NOMO-1 treated with dmso at 0.1 percent for 144 hours (cell line): ENCODE measurements at regions not wholly inside any gene's neighbourhood (a gene's known extent, or its start where the extent isn't known, plus 50 kb on each side); places are given as distances from the start of the nearest gene placed in this dataset.
"Not testable (repeated sequence)": the region's sequence is repeated elsewhere in the genome, so short reads cannot be mapped to it uniquely, and the experiment has no call there.

Source experiments
- DNase-seq: peaks from one replicate; lab custom pipeline; 2025; ENCODE audit not compliant: unreplicated experiment; lab: John Stamatoyannopoulos, UW

DNA sequence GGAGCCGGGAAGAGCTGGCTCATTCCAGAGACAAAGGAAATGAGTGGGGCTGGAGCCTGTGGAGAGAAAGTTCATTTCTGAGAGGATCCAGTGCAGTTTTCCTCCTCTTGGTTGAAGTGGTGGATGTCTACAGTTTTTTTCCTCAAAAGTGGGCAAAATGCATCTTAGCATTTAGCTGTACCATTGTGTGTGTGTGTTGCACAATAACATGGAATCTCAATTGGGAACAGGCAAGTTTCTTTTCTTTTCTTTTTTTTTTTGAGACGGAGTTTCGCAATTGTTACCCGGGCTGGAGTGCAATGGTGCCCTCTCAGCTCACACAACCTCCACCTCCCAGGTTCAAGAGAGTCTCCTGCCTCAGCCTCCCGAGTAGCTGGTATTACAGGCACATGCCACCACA lies 101.5 kb upstream of the UBE2E1 start:
- DNase-seq, result no peak

GRCh38 chr3:23706111-23706510 lies 99.6 kb upstream of the UBE2E1 start:
- DNase-seq, result no peak

- no peak for DNase-seq
Observed at GRCh38 chr3:23709987-23710386, 95.8 kb upstream of the UBE2E1 start.

DNA sequence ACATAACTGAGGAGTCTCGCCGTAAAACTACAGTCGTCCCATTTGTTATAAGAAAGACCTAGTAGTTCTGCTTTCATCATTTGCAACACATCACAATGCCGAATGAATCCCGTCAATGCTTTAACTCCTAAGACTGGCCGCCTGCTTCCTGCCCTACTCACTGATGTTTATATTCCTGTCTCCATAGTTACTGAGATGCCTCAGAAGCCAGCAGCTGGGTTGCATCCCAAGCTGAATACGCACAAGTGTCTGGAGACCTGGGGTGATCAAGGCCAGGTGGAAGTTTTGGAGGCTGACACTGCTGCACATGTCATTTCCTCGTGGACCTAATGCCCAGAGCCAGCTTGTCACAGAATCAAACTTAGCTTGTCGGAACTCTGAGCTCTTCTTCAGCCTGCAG lies 95.2 kb upstream of the UBE2E1 start:
- DNase-seq, result no peak

DNA sequence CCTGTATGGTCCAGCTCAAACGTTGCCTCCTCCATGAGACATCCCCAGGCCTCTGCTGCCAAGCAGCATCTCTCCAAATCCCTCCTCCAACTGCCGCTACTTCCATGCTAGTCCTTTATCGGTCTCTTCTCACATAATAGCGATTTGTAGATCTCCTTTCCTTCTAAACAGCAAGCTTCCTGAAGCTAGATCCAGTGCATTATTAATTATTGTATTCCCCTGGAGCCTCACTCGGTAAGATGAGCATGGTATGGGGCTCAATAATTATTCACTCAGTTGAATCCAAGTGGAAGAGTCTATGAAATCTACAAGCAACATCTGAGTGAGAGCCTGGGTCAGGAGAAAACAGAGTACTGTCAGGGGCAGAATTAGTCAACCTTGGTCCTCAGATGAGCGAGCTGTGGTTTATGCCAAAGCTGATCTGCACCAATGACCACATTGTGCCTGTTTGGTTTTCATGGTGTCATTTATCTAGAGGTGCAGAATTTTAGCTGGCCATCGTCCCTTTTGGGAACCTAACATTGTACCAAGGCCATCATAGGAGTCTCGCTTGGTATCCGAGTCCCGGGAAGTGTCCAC lies 93.8 kb upstream of the UBE2E1 start:
- no peak for DNase-seq

DNA sequence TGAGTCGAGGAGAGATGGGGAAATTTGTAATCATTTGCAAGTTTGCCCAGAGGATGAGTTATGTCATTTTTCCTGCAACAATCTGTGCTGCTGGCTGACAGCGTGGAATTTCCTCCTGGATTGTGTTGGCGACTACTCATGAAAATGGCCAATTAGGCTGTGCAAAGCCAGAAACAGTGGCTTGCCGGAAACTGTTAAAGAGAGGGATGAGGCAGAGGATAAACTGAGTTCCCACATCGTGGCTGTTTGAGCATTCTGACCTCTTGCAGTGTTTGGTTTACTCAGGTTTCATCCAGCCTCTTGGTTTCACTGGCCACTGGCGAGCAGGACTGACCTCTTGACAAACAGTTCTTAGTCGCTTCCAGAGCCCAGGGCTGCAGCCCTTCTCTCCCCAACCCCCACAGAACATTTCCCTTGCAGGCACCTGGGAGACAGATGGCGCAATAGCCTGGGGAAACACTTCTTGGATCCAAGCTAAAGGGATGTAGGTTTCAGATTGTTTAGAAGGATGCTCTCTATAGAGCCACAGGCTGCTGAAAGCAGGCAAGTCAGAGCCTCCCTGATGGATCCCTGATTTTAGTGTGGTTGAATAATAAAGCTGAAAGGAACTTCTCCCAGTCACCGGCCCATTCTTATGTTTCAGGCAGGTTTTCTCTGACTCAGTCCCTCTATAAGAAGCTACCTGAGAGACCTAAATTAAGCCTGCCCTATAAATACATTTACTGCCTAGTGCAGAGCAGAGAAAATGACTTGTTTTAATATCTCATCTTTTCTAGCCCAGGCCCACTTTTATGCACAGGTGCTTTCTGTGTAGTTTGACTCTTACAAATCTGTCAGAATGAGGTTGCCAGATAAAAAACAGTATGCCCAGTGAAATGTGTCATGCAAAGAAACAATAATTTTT lies 92.8 kb upstream of the UBE2E1 start:
- DNase-seq, result no peak

DNA sequence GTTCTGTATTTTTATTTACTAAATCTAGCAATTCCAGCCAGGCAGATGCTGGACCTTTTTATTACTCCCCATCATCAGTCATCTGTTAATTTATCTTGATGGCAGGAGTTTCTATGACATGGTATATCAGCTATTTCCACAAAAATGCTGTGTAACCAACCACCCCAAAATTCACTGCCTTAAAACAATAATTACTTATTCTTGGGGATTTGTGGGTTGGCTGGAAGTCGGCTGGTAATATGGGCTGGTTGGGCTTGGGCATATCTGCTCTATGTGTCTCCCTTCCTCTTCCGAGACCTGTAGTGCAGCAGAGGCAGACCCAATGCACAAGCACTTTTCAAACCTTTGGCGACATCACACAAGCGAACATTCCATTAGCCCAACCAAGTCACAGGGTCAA lies 92.1 kb upstream of the UBE2E1 start:
- no peak for DNase-seq

- no peak for DNase-seq
Observed at GRCh38 chr3:23720059-23720458, 85.7 kb upstream of the UBE2E1 start.

- DNase-seq, result no peak
Observed at GRCh38 chr3:23720885-23721284, 84.9 kb upstream of the UBE2E1 start.

GRCh38 chr3:23723141-23723540 lies 82.6 kb upstream of the UBE2E1 start:
- DNase-seq, result no peak

DNA sequence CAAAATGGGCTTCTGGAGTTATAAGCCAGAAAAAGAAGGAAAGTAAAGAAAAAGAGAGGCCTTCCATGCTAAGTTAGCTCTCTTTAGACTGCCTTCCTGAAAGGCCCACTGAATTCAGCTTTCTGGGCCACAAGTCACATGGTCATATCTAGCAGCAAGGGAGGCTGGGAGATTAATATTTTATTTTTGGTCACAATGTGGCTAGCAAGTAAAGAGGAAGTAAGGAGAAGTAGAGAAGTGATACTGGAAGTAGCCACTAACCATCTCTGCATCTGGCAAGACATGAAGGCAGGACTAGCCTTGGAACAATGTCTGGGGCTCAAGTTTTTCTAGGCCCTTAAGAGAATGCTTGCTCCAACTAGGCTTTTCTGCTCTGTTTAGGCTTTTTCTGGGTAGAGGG lies 81.8 kb upstream of the UBE2E1 start:
- DNase-seq, result peak; percentile 63

DNA sequence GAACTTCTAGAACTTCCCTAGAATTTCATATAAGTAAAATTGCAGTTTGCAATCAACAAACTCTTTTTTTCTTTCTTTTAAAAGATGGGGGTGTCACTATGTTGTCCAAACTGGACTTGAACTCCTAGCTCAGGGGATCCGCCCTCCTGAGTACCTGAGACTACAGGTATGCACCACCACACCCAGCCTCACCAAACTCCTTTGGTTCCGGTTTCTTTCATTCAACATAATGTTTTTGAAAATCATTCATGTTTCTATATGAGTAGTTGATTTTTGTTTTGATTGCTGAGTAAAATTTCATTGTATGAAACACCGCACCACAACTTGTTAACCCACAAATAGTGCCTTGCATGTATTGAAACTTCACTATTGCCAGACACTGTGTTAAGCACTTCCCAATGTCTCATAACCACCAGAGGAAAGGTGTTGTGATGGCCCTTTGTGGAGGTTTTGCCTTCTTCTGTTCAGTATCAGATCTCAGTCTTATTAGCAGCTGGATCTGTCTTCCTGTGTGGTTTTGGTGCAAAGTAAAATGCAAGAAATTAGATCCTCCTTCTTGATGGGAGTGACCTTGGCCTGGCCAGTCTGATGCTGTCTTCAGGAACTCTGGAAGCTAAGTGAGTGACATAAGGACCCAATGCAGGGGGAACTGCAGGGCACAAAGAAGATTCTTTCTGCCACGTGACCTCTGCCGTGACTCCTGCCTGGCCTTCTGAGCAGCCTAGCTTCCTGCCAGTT lies 78.8 kb upstream of the UBE2E1 start:
- DNase-seq, result no peak

DNA sequence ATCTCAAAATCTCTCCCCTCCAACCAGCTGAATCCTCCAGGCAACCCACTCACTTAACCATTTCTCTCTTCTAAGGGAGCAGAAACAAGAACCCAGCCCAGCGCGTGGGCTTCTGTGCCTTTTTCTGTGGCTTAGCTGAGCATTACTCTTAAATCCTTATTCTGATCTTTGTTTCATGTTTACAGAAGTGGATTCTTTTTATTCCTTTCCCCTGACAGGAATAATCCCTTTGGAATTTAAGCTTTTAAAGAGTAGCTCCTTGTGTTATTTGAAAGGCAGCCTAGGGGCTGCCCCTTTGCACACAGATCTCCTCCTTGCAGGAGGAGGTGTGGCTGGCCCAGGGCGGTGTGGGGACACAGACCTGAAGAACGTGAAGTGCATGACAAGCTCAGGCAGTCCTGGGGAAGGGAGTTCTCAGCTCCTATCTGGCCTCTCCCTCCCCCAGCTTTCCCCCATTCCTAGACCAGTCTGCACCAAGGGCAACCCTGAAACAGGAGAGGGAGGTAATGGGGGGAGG lies 77.1 kb upstream of the UBE2E1 start:
- no peak for DNase-seq

DNA sequence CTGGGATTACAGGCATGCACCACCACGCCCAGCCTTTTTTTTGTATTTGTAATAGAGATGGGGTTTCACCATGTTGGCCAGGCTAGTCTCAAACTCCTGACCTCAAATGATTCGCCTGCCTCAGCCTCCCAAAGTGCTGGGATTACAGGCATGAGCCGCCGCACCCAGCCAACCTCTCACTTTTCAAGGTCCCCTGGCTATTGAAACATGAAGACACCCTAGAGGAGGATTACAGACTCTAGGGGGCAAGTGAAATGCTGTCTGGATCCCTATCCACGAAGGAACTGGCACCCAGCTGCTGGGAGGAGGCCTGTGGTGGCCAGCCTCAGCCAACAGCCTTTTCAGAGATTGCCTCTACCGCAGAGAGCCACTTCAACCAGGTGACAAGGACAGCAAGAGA lies 76.4 kb upstream of the UBE2E1 start:
- not testable (repeated sequence) for DNase-seq

GRCh38 chr3:23734481-23734880 lies 71.3 kb upstream of the UBE2E1 start:
- DNase-seq, result no peak

GRCh38 chr3:23735062-23735461 lies 70.7 kb upstream of the UBE2E1 start:
- no peak for DNase-seq

DNA sequence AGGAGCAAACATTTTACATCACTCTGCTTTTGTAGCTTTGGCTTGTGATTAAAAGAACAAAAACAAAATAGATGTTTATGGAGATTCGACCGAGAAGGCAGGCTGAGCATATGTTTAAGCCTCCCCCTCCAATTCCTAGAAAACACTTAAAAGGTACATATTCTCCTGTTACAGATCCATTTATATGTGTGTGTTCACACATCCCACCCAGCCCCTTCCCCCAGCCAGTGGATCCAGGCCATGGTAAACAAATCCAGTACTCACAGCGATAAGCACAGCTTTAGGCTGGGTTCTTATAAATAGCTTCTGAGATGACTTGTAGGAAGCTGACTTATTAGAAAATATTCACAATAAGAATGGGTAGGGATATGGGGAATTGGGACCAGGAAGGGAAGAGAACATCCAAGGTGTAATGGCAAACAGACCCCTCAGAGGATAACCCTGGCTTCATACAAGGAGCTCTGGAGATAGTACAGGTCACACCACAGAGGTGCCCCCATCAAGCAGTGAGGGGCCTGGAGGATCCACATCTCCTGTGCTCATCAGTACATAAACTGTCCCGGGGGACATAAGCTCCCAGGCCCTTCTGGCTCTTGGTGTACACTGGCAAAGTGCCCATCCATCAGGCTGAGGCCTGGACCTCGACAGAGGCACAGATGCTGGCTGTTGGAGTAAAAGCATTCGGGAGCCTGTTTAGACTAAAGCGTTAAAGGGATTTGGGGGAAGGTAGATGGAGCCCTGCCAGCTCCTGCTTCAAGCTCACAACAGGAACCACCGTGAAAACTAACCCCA lies 70.0 kb upstream of the UBE2E1 start:
- DNase-seq, result no peak

GRCh38 chr3:23738944-23739343 lies 66.8 kb upstream of the UBE2E1 start:
- no peak for DNase-seq

GRCh38 chr3:23739536-23739935 lies 66.2 kb upstream of the UBE2E1 start:
- DNase-seq, result peak; percentile 22

GRCh38 chr3:23740517-23740965 lies 65.2 kb upstream of the UBE2E1 start:
- no peak for DNase-seq
